ENCODE measurements at regions not wholly inside any gene's neighbourhood (a gene's known extent, or its start where the extent isn't known, plus 50 kb on each side); places are given as distances from the start of the nearest gene placed in this dataset.
"Not testable (repeated sequence)": the region's sequence is repeated elsewhere in the genome, so short reads cannot be mapped to it uniquely, and the experiment has no call there.

DNA sequence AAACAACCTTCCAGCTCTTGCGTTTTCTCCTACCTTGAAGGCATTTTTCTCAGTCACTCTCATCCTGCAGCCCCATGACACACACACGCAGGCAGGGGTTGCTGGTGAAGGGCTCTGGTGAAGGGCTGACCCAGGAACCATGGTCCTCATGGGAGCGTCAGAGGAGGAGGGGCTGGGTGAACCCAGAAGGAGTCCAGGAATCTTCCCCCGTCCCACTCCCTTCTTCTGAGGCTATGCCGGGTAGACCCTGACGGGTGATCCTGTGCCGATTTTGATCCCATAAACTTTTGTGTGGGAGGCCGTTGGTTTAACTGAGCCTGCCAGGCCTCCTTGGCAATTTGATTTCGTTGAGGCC, 278.4 kb upstream of the FOXF1 start:
- no peak for DNase-seq (ENCODE audit: low spot score)

DNA sequence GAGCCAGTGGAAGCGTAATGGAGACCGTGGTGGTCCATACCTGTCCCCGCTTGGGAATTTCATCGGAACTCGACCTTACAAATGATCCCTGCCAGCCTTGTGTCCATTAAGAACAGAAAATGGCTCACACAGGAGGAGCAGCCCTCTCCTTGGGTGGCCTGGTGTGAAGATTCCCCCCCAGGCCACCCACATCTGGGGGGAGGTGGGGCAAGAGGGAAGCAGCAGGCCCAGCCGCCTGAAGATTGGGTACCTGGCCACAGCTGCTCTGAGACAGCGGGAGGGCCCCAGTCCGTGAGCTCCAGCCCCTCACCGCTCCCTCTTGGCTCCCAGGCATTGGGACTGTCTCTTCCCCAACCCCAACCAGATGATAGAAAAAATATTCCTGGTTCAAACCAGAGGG, 277.8 kb upstream of the FOXF1 start:
- DNase-seq (ENCODE audit: low spot score) = no peak

DNA sequence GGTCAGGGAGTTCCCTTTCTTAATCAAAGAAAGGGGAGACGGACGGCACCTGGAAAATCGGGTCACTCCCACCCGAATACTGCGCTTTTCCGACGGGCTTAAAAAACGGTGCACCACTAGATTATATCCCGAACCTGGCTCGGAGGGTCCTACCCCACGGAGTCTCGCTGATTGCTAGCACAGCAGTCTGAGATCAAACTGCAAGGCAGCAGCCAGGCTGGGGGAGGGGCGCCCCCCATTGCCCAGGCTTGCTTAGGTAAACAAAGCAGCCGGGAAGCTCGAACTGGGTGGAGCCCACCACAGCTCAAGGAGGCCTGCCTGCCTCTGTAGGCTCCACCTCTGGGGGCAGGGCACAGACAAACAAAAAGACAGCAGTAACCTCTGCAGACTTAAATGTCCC, 276.8 kb upstream of the FOXF1 start:
- DNase-seq (ENCODE audit: low spot score) = not testable (repeated sequence)

- DNase-seq (ENCODE audit: low spot score) = no peak
Measured at GRCh38 chr16:86239381-86239780, 270.9 kb upstream of the FOXF1 start.

GRCh38 chr16:86240716-86241363, 269.5 kb upstream of the FOXF1 start:
- no peak for DNase-seq (ENCODE audit: low spot score)

- no peak for DNase-seq (ENCODE audit: low spot score)
Measured at GRCh38 chr16:86241681-86242080, 268.6 kb upstream of the FOXF1 start.

GRCh38 chr16:86242244-86243122, 267.8 kb upstream of the FOXF1 start:
- no peak for DNase-seq (ENCODE audit: low spot score)

DNA sequence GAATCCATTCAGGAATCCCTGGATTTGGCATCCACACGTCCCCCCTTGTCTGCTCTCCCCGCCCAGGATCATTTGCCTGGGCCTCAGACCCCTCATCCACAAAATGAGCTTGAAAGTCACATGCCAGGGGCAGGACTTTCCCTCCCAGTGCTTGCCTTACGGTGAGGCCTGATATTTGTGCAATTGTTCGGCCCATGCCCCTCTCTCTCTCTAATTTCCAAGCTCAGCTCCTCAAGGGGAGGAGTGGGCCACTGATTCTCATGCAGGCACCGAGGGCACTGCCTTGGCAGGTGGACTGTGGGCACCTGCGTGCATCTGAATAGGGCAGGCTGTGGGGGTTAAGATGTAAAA, 267.2 kb upstream of the FOXF1 start:
- no peak for DNase-seq (ENCODE audit: low spot score)

DNA sequence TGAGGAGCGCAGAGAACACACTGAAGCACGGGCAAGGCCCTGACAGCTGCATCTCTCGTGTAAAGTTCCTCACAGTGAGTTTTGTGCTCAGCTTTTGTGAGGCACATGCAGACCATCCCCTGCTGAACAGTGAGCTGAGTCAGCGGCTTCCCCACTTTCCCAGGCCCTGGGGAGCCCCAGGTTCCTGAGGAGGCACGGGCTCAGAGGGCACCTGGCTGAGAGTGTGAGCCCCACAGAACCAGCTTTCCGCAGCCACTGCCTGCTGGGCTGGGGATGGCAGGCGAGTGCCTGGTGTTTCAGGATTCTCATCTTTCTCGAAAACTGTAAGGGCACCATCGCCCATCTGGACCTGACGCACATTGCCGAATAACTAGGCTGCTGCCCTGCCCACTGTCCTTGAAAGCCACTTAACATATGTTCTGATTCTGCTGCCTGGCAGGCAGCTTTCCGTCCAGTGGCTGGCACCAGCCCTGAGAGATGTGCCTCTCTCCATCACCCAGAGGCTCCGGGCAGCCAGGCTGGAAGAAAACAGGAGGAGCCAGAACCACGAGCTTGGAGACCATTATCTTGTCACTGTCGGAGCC, 266.7 kb upstream of the FOXF1 start:
- no peak for DNase-seq (ENCODE audit: low spot score)

DNA sequence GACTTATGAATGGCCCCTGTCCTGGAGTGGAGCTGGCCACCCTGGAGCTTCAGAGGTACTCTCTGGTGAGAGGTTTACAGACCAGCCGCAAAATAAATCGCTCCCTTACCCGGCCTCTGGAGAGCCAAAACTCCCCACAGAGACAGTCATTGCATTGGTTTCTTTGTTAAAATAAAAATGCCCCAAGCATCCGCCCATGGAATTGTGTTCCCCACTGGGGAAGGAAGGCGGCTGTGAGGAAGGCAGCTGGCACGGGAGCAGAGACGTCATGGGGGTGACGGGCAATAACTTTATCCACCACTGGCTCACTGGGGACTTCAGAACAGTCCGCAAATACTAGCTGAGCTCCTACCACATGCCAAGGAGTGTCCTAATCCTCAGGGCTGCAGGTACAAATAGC, 266.2 kb upstream of the FOXF1 start:
- no peak for DNase-seq (ENCODE audit: low spot score)

- DNase-seq (ENCODE audit: low spot score) = no peak
Measured at GRCh38 chr16:86244936-86245335, 265.4 kb upstream of the FOXF1 start.

DNA sequence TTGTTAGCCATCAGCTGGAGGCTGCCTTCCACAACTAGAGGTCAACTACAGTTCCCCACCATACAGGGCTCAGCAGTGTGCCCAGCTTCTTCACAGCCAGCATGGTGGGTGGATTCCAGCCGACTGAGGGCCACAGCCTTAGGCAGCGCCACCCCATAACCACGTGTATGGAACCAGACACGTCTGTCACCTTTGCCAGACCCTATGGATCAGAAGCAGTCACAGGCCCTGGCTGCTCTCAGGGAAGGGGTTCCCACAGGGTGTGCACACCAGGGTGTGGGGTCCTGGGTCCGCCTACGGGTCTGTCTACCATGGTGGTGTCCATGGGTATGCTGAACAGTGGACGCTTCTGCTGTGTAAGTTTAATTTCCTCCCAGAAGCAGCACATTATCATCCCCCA, 265.0 kb upstream of the FOXF1 start:
- no peak for DNase-seq (ENCODE audit: low spot score)

- no peak for DNase-seq (ENCODE audit: low spot score)
Measured at GRCh38 chr16:86245895-86246294, 264.4 kb upstream of the FOXF1 start.

GRCh38 chr16:86248310-86248905, 261.9 kb upstream of the FOXF1 start:
- no peak for DNase-seq (ENCODE audit: low spot score)

DNA sequence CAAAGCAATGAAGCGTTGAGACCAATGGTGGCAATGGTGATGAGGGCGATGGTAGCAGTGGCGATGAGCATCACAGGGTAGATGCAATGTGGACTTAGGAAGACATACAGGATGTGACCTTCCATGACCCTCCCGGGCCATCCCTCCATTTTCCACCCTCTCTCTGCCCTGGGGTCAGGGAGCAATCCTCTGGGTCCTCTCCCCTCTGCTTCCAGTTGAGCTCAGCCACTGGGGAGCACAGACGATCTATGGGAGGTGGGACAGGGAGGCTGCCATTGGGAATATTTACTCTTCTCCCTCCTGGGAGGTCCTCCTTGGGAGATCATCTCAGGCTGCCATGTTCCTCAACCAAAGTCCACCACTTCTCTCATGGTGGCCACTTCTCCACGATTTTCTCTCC, 260.7 kb upstream of the FOXF1 start:
- no peak for DNase-seq (ENCODE audit: low spot score)

- no peak for DNase-seq (ENCODE audit: low spot score)
Measured at GRCh38 chr16:86251682-86252081, 258.6 kb upstream of the FOXF1 start.

GRCh38 chr16:86252596-86252995, 257.7 kb upstream of the FOXF1 start:
- no peak for DNase-seq (ENCODE audit: low spot score)

DNA sequence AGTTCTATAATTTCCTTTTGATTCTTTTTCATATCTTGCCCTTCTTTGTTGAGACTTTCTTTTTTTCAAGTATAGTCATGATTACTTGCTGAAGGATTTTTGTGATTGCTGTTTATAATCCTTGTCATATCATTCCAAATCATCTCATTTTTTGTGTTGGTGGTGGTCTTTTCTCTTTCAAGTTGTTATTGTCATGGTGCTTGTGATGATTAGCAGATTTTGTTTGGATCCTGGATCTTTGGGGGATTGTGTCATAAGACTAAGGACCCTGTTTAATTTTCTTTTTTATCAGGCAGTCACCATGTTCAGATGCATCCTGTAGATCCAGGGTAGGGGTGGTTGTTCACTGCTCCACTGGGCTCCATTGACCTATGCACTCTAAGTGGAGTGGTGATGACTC, 254.4 kb upstream of the FOXF1 start:
- DNase-seq (ENCODE audit: low spot score) = no peak

- no peak for DNase-seq (ENCODE audit: low spot score)
Measured at GRCh38 chr16:86256995-86257394, 253.3 kb upstream of the FOXF1 start.

GRCh38 chr16:86257546-86257945, 252.8 kb upstream of the FOXF1 start:
- no peak for DNase-seq (ENCODE audit: low spot score)

- no peak for DNase-seq (ENCODE audit: low spot score)
Measured at GRCh38 chr16:86258713-86259112, 251.6 kb upstream of the FOXF1 start.

- no peak for DNase-seq (ENCODE audit: low spot score)
Measured at GRCh38 chr16:86259499-86259898, 250.8 kb upstream of the FOXF1 start.

DNA sequence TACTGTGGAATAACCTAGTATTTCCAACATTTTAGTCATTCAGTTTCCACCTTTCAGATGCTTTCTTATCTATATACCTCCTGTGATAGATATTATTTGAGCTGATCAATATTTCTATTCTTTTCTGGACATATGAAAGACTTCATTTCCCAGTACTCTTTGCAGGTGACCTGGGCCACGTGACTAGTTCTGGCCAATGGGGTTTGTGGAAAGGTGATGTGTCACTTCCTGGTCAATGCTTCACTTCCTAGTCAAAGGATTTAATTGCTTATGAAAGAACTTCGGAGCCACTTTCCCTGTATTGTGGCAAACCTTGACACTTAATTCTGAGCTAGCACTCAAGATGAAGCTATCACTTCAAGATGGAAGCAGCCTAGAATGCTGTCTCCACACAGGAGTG, 248.9 kb upstream of the FOXF1 start:
- DNase-seq (ENCODE audit: low spot score) = no peak
